ENCODE measurements at regions not wholly inside any gene's neighbourhood (a gene's known extent, or its start where the extent isn't known, plus 50 kb on each side); places are given as distances from the start of the nearest gene placed in this dataset.

DNA sequence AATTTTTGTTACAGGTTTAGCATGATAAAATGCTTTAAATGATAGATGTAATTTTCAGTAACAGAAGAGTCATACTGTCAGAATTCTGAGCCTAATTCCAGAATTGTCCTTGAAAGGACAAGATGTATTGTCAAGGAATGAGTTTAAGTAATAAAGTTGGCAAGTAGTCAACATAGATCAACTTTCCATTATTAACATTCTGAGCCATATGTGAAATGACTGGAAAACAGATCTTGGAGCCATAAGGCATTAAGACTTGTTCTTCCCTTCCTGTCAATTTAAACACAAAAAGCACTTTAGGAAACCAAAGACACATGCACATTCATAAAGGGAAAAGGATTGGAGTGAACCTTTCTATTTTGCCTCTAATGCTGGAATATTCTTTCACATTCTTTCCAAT lies 107.0 kb downstream of the ODF2L start:
- TF ChIP-seq, protein P1, sequence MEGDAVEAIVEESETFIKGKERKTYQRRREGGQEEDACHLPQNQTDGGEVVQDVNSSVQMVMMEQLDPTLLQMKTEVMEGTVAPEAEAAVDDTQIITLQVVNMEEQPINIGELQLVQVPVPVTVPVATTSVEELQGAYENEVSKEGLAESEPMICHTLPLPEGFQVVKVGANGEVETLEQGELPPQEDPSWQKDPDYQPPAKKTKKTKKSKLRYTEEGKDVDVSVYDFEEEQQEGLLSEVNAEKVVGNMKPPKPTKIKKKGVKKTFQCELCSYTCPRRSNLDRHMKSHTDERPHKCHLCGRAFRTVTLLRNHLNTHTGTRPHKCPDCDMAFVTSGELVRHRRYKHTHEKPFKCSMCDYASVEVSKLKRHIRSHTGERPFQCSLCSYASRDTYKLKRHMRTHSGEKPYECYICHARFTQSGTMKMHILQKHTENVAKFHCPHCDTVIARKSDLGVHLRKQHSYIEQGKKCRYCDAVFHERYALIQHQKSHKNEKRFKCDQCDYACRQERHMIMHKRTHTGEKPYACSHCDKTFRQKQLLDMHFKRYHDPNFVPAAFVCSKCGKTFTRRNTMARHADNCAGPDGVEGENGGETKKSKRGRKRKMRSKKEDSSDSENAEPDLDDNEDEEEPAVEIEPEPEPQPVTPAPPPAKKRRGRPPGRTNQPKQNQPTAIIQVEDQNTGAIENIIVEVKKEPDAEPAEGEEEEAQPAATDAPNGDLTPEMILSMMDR (IDR thresholded peaks at IDR 0.05 in 2 of 3, conservative IDR thresholded peaks at IDR 0.05 in 1 of 3; ENCODE audit: control insufficient read depth in 2 of 3, extremely low read depth in 1 of 3, insufficient read depth in 1 of 3, low read depth in 3 of 3, low read length in 3 of 3): no peak
- TF ChIP-seq NR2C1 (IDR thresholded peaks at IDR 0.05) (no peak), RAD21 (IDR thresholded peaks at IDR 0.05; ENCODE audit: insufficient read depth, low read depth, low read length) (no peak)
- TF ChIP-seq, protein P2, sequence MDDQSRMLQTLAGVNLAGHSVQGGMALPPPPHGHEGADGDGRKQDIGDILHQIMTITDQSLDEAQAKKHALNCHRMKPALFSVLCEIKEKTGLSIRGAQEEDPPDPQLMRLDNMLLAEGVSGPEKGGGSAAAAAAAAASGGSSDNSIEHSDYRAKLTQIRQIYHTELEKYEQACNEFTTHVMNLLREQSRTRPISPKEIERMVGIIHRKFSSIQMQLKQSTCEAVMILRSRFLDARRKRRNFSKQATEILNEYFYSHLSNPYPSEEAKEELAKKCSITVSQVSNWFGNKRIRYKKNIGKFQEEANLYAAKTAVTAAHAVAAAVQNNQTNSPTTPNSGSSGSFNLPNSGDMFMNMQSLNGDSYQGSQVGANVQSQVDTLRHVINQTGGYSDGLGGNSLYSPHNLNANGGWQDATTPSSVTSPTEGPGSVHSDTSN (IDR thresholded peaks at IDR 0.05; ENCODE audit: insufficient replicate concordance, low read depth, low read length): no peak
